ENCODE measurements at regions not wholly inside any gene's neighbourhood (a gene's known extent, or its start where the extent isn't known, plus 50 kb on each side); places are given as distances from the start of the nearest gene placed in this dataset.

DNA sequence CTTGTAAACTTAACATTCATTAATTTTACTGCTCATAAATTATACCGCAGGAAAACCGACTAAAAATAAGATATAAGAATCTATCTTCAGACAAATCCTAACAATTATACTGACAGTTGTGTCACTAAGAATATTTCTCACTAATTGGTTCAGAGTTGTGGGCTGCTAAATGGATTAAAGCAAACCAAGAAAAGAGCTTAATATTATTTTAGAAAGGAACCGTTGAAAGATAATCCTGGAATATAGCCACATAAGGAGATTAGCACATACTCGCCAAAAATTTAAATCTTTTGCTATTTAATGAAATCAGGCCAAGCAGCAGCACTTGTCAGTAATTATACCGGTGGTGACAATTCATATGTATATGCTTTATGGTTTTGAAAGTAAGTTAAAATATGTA is 132.8 kb downstream of the SLIT2 start (continued):
- TF ChIP-seq EZH2 (IDR thresholded peaks at IDR 0.05; ENCODE audit: low read depth, unreplicated experiment) (no peak), ZNF114 (CRISPR knock-in tag; IDR thresholded peaks at IDR 0.05) (no peak), NANOG (IDR thresholded peaks at IDR 0.05; ENCODE audit: borderline replicate concordance) (no peak), POLR2AphosphoS5 (IDR thresholded peaks at IDR 0.05; ENCODE audit: low read depth) (no peak), ZNF331 (CRISPR knock-in tag; IDR thresholded peaks at IDR 0.05; ENCODE audit: low read depth) (no peak), CREB1 (CRISPR knock-in tag; IDR thresholded peaks at IDR 0.05; ENCODE audit: low read depth) (no peak)
- TF ChIP-seq, protein P1, sequence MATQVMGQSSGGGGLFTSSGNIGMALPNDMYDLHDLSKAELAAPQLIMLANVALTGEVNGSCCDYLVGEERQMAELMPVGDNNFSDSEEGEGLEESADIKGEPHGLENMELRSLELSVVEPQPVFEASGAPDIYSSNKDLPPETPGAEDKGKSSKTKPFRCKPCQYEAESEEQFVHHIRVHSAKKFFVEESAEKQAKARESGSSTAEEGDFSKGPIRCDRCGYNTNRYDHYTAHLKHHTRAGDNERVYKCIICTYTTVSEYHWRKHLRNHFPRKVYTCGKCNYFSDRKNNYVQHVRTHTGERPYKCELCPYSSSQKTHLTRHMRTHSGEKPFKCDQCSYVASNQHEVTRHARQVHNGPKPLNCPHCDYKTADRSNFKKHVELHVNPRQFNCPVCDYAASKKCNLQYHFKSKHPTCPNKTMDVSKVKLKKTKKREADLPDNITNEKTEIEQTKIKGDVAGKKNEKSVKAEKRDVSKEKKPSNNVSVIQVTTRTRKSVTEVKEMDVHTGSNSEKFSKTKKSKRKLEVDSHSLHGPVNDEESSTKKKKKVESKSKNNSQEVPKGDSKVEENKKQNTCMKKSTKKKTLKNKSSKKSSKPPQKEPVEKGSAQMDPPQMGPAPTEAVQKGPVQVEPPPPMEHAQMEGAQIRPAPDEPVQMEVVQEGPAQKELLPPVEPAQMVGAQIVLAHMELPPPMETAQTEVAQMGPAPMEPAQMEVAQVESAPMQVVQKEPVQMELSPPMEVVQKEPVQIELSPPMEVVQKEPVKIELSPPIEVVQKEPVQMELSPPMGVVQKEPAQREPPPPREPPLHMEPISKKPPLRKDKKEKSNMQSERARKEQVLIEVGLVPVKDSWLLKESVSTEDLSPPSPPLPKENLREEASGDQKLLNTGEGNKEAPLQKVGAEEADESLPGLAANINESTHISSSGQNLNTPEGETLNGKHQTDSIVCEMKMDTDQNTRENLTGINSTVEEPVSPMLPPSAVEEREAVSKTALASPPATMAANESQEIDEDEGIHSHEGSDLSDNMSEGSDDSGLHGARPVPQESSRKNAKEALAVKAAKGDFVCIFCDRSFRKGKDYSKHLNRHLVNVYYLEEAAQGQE (IDR thresholded peaks at IDR 0.05; ENCODE audit: unreplicated experiment) = no peak

DNA sequence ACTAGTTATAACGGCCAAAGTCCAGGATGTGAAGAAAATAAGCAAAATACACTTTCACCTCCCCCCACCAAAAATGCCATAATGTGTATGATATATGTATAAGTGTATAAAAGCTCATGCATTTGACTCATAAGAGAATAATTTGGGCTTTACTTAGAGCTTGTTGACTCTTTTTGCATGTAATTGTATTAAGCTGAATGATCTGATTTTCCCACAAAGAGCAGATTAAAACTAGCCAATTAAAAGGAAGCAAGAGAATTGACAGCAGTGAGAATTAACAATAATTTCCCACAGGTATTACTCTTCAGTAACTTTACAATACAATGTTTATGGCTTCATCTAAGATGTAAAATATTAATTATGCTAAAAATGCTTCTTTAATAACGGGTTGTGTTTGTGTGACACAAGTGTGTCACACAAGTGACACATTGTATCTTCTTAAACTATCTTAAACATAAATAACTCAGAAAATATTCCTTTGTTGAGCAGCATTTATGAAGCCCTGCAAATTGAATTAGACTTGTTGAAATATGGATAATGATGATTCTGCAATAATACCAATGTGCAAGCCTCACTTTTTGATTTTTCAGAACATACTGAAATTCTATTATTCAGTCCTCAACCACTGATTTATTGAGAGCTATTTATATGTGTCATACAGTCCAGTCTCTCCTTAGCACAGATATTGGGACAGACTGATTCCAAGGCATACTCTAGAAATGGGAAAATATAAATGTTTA is 134.5 kb downstream of the SLIT2 start:
- no peak overlapping the region for H3K27ac ChIP-seq (ENCODE audit: low read depth)
- H4K20me1 ChIP-seq (replicated peaks; ENCODE audit: insufficient read depth) = no peaks in the 10 kb centered on the region
- Mint-ChIP-seq H3K27ac (no peak overlapping the region), H3K27me3 (ENCODE audit: insufficient read depth, low read depth, poor library complexity) (no peaks in the 10 kb centered on the region), H3K4me3 (no peak overlapping the region), H3K9me3 (no peaks in the 10 kb centered on the region), H3K4me1 (no peaks in the 10 kb centered on the region), H3K36me3 (ENCODE audit: low read depth) (no peaks in the 10 kb centered on the region)
- no peak overlapping the region for H3K4me2 ChIP-seq
- no peaks in the 10 kb centered on the region for H3K27me3 ChIP-seq (ENCODE audit: insufficient read depth)
- no peaks in the 10 kb centered on the region for H3K79me2 ChIP-seq (replicated peaks; ENCODE audit: insufficient read depth)
- no peaks in the 10 kb centered on the region for H3K36me3 ChIP-seq (ENCODE audit: insufficient read depth)
- H3K4me1 ChIP-seq (ENCODE audit: insufficient read depth) = no peaks in the 10 kb centered on the region
- no peak overlapping the region for H2AFZ ChIP-seq
- H3K4me3 ChIP-seq = no peak overlapping the region
- ATAC-seq = no peak
- no peak for TF ChIP-seq EZH2phosphoT487 (IDR thresholded peaks at IDR 0.05; ENCODE audit: unreplicated experiment)
- no peak for TF ChIP-seq STAT1 (IDR thresholded peaks at IDR 0.05; ENCODE audit: unreplicated experiment)
- TF ChIP-seq NANOG (IDR thresholded peaks at IDR 0.05; ENCODE audit: borderline replicate concordance) = no peak
- no peaks in the 10 kb centered on the region for H3K9me2 ChIP-seq (ENCODE audit: insufficient read depth)
- no peak for DNase-seq (ENCODE audit: low spot score)
- no peaks in the 10 kb centered on the region for H3F3A ChIP-seq (replicated peaks; ENCODE audit: low read depth)

DNA sequence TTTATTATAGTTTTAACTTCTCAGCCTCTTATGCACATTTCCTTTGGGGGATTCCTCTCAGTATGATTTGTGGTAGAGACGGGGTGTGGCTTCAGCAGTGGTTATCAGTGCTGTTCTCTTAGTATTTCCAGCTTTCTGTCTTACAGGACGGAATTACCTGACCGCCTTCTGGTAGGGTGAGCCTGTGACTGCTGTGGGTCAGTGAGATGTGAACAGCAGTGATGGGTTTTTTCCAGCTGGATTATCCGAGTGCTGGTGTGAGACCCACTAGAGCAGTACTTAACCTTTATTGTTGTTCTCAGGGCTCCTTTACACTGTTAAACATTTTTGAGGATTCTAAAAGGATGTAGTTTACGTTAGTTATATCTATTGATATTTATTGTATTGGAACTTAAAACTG is 135.2 kb downstream of the SLIT2 start:
- H3K9me2 ChIP-seq (ENCODE audit: insufficient read depth) = no peaks in the 10 kb centered on the region
- H4K20me1 ChIP-seq (replicated peaks; ENCODE audit: insufficient read depth) = no peaks in the 10 kb centered on the region
- Mint-ChIP-seq H3K9me3 (no peaks in the 10 kb centered on the region), H3K4me1 (no peaks in the 10 kb centered on the region), H3K27me3 (ENCODE audit: insufficient read depth, low read depth, poor library complexity) (no peaks in the 10 kb centered on the region), H3K36me3 (ENCODE audit: low read depth) (no peaks in the 10 kb centered on the region), H3K4me3 (no peak overlapping the region), H3K27ac (no peak overlapping the region)
- H2AFZ ChIP-seq = no peak overlapping the region
- ATAC-seq (no peak), DNase-seq (ENCODE audit: low spot score) (no peak)
- no peaks in the 10 kb centered on the region for H3K27me3 ChIP-seq (ENCODE audit: insufficient read depth)
- no peaks in the 10 kb centered on the region for H3F3A ChIP-seq (replicated peaks; ENCODE audit: low read depth)
- H3K36me3 ChIP-seq (ENCODE audit: insufficient read depth) = no peaks in the 10 kb centered on the region
- H3K4me1 ChIP-seq (ENCODE audit: insufficient read depth) = no peaks in the 10 kb centered on the region
- no peaks in the 10 kb centered on the region for H3K79me2 ChIP-seq (replicated peaks; ENCODE audit: insufficient read depth)
- no peak overlapping the region for H3K4me3 ChIP-seq
- no peak overlapping the region for H3K27ac ChIP-seq (ENCODE audit: low read depth)
- no peak overlapping the region for H3K4me2 ChIP-seq
- no peak for TF ChIP-seq EZH2 (IDR thresholded peaks at IDR 0.05; ENCODE audit: low read depth, unreplicated experiment)
- TF ChIP-seq ZNF331 (CRISPR knock-in tag; IDR thresholded peaks at IDR 0.05; ENCODE audit: low read depth) = no peak
- TF ChIP-seq NANOG (IDR thresholded peaks at IDR 0.05; ENCODE audit: borderline replicate concordance) = no peak
- TF ChIP-seq, protein P2, sequence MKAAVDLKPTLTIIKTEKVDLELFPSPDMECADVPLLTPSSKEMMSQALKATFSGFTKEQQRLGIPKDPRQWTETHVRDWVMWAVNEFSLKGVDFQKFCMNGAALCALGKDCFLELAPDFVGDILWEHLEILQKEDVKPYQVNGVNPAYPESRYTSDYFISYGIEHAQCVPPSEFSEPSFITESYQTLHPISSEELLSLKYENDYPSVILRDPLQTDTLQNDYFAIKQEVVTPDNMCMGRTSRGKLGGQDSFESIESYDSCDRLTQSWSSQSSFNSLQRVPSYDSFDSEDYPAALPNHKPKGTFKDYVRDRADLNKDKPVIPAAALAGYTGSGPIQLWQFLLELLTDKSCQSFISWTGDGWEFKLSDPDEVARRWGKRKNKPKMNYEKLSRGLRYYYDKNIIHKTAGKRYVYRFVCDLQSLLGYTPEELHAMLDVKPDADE (IDR thresholded peaks at IDR 0.05) = no peak
- TF ChIP-seq, protein P1 (IDR thresholded peaks at IDR 0.05; ENCODE audit: unreplicated experiment) = no peak
- no peak for TF ChIP-seq JUNB (IDR thresholded peaks at IDR 0.05; ENCODE audit: unreplicated experiment)
- TF ChIP-seq, protein P3, sequence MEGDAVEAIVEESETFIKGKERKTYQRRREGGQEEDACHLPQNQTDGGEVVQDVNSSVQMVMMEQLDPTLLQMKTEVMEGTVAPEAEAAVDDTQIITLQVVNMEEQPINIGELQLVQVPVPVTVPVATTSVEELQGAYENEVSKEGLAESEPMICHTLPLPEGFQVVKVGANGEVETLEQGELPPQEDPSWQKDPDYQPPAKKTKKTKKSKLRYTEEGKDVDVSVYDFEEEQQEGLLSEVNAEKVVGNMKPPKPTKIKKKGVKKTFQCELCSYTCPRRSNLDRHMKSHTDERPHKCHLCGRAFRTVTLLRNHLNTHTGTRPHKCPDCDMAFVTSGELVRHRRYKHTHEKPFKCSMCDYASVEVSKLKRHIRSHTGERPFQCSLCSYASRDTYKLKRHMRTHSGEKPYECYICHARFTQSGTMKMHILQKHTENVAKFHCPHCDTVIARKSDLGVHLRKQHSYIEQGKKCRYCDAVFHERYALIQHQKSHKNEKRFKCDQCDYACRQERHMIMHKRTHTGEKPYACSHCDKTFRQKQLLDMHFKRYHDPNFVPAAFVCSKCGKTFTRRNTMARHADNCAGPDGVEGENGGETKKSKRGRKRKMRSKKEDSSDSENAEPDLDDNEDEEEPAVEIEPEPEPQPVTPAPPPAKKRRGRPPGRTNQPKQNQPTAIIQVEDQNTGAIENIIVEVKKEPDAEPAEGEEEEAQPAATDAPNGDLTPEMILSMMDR (conservative IDR thresholded peaks at IDR 0.05; ENCODE audit: low read depth in 2 of 2) = no peak
- TF ChIP-seq EZH2phosphoT487 (IDR thresholded peaks at IDR 0.05; ENCODE audit: unreplicated experiment) = no peak

Measured in GM23338 (cell line).